Hematopoietic multipotent progenitor cell treated with erythropoietin and hydrocortisone succinate and interleukin-3 and kit ligand, for 4 days (in vitro differentiated cells): ENCODE measurements at regions not wholly inside any gene's neighbourhood (a gene's known extent, or its start where the extent isn't known, plus 50 kb on each side); places are given as distances from the start of the nearest gene placed in this dataset.

Experiments used
- DNase-seq: peaks from one replicate; pipeline ENCODE4 v3.0.0-alpha.2; 2015

- no peak for DNase-seq
These were observed 271.9 kb upstream of the TMEM161B start for GRCh38 chr5:88540471-88541115.

- DNase-seq = no peak
These were observed 271.2 kb upstream of the TMEM161B start for GRCh38 chr5:88539693-88540365.

- no peak for DNase-seq
These were observed 270.4 kb upstream of the TMEM161B start for GRCh38 chr5:88539026-88539425.

GRCh38 chr5:88536146-88536545 lies 267.5 kb upstream of the TMEM161B start:
- no peak for DNase-seq

GRCh38 chr5:88524941-88525340 lies 256.3 kb upstream of the TMEM161B start:
- DNase-seq = no peak

GRCh38 chr5:88519066-88519465 lies 250.4 kb upstream of the TMEM161B start:
- DNase-seq = no peak

- no peak for DNase-seq
These were observed 249.7 kb upstream of the TMEM161B start for GRCh38 chr5:88518131-88519016.

GRCh38 chr5:88515881-88516819 lies 247.5 kb upstream of the TMEM161B start:
- DNase-seq = no peak

- DNase-seq = no peak
These were observed 246.4 kb upstream of the TMEM161B start for GRCh38 chr5:88515068-88515467.

GRCh38 chr5:88509403-88509802 lies 240.8 kb upstream of the TMEM161B start:
- peak; percentile 11 for DNase-seq

- DNase-seq = no peak
These were observed 238.6 kb upstream of the TMEM161B start for GRCh38 chr5:88507261-88507660.

GRCh38 chr5:88503406-88503805 lies 234.8 kb upstream of the TMEM161B start:
- no peak for DNase-seq

GRCh38 chr5:88503041-88503345 lies 234.3 kb upstream of the TMEM161B start:
- DNase-seq = peak; percentile 6

- peak; percentile 34 for DNase-seq
These were observed 233.8 kb upstream of the TMEM161B start for GRCh38 chr5:88502179-88503040.

- DNase-seq = no peak
These were observed 227.2 kb upstream of the TMEM161B start for GRCh38 chr5:88495810-88496209.

GRCh38 chr5:88490874-88491273 lies 222.2 kb upstream of the TMEM161B start:
- DNase-seq = no peak

GRCh38 chr5:88489364-88489763 lies 220.7 kb upstream of the TMEM161B start:
- DNase-seq = no peak

- no peak for DNase-seq
These were observed 219.9 kb upstream of the TMEM161B start for GRCh38 chr5:88488561-88488960.

- DNase-seq = no peak
These were observed 219.5 kb upstream of the TMEM161B start for GRCh38 chr5:88488130-88488529.

- DNase-seq = no peak
These were observed 218.4 kb upstream of the TMEM161B start for GRCh38 chr5:88487066-88487465.

- DNase-seq = no peak
These were observed 217.8 kb upstream of the TMEM161B start for GRCh38 chr5:88486431-88486830.

- no peak for DNase-seq
These were observed 216.9 kb upstream of the TMEM161B start for GRCh38 chr5:88485531-88485930.
